ENCODE measurements at regions not wholly inside any gene's neighbourhood (a gene's known extent, or its start where the extent isn't known, plus 50 kb on each side); places are given as distances from the start of the nearest gene placed in this dataset.

DNA sequence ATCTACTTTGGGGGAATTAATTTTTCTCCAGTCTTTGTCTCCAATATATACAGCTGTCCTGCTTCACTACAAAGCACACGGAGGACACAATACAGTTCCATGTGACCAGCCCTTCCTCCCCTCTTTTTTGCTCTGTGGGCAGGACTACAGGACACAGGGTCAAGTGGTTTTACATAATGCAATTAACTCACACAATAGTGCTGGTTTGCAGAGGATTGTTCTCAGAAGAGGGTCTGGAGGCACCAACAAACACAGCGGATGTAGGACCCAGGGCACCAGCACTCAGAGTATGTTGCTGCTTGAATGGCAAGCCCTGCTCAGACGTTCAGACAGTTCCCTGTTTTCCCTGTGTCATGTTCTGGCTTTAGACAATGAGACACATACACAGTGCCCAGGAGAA is 52.0 kb upstream of the NPTX2 start:
- DNase-seq (ENCODE audit: low read depth in 2 of 2), result no peak

DNA sequence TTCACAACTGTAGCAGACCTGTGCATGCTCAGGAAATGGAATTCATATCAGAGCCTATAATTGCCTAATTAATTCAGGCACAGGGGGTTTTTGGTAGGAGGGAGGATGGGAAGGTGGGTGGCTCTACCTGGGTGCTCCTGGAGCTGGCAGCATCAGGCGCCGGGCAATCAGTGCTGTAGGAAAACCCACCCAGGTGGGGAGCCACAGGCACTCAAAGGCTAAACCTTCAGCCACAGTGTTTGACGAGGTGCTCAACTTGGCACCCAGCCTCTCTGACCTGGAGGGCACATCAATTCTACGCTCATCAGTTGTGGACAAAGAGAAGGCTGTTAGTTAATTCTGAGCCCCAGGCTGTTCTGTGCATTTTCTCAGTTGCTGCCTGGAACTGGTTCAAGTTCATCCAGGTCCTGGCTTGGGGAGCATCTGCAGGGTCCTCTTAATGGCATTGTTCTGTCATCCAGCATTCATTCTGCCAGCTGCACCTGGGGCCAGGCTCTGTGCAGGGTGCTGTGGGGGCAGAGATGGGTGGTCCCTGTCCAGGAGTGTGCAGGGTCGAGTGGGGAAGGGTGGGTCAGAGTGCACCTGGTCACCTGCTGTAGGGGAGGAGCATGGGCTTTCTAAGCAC is 54.1 kb upstream of the NPTX2 start:
- DNase-seq (ENCODE audit: low read depth in 2 of 2), result no peak

DNA sequence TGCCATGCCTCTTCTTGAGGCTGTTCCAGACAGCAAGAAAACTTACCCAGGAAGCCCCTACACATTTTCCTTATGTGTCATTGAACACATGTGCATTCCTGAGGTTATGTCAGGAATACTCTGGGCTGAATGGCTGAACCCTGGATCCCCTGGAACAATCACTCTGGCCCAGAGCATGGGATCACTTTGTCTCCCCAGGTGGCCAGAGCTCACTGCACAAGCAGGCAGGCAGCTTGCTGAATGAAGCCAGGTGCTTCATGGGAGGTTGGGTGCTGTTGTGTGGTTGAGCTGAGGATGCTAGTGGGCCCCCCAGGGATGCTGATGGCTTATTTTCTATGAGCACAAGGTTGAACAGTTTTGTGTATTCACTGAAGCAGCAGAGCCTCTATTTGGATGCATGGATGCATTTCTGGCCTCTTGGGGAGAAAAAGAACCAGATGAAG is 54.7 kb upstream of the NPTX2 start:
- no peak for DNase-seq (ENCODE audit: low read depth in 2 of 2)

DNA sequence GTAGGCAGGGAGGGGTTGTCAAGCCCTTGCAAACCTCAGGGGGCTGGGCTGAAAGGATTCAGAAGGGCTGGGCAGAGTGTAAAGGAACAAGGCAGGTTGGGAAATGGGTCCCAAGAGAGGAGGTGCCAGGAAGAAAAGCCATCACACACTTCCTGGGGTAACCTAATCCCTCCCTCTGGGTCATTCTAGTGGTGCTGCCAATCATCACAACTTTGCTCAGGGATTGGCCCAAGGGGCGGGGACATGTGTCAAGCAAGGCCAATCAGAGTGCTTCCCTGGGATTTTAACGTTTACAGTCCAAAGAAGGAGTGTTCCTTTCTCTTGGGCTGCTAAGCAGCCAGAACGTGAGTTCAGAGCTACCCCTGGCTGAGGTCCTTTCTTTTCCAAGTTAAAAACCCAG is 57.1 kb upstream of the NPTX2 start:
- DNase-seq (ENCODE audit: low read depth in 2 of 2), result no peak

DNA sequence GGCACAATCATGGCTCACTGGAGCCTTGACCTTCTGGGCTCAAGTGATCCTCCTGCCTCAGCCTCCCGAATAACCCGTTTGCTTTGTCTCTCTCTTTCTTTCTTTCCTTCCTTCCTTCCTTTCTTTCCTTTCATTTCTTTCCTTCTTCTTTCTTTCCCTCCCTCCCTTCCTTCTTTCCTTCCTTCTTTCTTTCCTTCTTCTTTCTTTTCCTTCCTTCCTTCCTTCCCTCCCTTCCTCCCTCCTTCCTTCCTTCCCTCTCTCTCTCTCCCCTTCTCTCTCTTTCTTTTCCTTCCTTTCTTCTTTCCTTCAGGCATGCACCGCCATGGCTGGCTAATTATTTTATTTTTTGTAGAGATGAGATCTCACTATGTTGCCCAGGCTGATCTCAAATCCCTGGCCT is 57.9 kb upstream of the NPTX2 start:
- DNase-seq (ENCODE audit: low read depth in 2 of 2), result no peak

DNA sequence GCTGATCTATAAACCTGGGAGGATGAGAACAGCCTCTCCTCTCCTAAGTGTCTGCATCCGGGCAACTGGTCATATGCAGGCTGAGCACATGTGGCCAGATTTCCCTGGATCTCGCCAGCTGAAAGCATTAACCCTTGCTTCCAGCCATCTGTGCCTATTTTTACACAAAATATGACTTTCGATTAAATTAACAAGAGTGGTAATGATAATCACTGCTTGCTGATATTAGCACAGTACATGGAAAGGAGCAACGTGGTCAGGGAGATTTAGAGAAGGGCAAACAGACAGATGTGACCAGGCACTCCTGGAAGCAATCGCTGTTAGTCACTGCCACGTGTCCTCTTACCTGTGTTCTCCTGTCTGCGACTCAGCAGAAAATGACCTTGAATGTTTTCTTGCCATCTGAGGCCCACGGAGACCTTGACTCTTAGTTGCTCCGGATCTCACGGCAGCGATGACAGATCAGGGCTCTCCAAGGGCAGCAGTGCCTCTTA is 59.5 kb upstream of the NPTX2 start:
- no peak for DNase-seq (ENCODE audit: low read depth in 2 of 2)

DNA sequence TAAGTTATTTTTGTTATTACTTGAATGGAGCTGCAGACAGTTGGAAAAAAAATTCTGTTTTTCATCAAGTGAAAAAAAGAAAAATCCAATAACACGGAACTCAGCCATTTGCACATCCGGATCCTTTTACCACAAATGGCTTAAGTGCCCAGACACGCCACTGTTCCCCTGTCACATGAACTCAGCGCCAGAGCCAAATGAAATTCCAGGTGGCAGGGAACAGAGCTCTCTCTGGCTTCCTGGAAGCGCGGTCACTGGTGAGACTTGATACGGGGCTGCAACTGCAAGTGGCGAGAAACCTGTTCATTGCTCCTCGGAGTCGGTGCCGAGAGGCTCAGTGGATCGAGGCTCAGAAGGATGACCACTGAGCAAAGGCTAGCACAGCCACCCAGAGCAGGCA is 60.8 kb upstream of the NPTX2 start:
- no peak for DNase-seq (ENCODE audit: low read depth in 2 of 2)

DNA sequence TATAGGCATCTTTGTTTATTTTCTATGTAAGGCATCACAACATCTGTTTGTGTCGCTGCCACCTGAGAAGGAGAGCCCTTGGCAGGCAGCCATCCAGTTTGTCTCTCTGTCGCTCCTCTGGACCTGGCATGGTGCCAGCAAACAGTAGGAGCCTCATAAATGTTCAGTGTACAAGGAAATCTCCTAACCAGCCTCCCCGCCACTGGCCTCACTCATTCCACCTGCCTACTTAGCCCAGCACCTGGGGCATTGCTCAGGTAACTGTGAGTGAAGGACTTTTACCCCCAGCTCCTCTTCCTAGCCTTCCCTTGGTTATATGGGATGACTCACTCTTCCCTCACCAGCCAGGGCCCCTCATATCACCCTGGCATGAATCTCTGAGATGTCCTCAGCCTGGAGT is 61.7 kb upstream of the NPTX2 start:
- DNase-seq (ENCODE audit: low read depth in 2 of 2), result no peak

DNA sequence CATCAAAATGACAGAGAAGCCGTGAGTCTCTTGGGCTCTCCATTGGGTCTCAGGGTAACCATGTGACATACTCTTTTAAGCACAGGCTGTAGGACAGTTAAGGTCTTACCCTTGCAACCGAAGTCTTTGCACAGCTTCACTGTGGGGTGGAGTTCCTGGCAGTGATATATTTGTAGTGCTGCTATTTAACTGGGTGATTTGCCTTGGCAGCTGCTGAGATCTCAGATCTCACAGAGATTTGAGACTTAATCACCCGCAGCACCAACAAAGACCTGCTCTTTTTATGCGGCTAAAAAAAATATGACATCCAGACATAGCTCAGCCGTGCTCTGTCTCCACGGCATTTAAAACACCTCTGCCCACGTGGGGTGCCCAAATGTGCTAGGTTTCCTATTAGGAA is 63.4 kb upstream of the NPTX2 start:
- DNase-seq (ENCODE audit: low read depth in 2 of 2), result no peak

DNA sequence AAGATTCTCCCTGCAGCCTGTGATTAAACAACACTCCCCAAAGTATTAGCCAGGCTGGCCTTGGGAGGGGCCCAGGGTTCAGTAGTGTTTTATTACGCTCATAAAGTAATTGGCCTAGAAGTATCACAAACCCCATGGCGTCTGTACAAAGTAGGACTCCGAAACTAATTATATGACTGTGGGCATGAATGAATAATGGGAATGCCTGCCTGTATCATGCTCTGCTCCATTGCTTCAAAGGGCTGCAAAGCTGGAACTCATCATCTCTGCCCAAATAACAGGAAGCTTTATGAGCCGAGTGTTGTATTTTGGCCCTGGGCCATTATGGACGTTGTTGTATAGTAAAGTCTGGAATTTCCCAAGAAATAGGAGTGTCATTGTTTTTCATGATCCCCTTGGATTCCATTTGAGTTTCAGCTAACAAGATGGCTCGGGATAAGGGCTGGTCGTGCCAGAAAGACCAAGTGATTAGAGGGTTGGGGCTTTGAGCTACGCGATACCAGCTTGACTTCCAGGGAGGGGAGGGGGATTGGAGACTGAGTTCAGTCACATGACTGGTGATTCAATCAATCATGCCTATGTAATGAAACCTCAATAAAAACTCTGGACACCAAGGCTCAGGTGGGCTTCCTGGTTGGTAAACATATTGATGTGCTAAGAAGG is 65.3 kb upstream of the NPTX2 start:
- DNase-seq (ENCODE audit: low read depth in 2 of 2), result no peak

DNA sequence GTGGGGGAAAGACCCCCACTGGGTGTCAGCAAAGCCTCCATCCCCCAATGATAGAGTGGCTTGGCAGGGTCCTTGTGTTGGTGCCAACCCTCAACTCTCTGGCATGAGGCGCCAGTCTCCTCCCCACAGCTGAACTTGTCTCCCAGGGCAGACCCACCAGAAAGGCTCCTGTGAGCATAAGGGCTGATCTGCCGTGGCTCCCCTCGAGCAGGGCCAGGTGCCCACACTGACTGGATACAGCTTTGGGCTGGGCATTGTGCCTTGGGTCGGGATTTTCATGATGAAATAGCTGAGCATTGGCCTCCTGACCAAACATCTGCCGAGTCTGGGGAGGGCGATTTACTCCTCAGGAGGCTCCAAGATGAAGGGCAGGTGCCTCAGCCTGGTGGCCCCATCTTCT is 68.1 kb upstream of the NPTX2 start:
- no peak for DNase-seq (ENCODE audit: low read depth in 2 of 2)

DNA sequence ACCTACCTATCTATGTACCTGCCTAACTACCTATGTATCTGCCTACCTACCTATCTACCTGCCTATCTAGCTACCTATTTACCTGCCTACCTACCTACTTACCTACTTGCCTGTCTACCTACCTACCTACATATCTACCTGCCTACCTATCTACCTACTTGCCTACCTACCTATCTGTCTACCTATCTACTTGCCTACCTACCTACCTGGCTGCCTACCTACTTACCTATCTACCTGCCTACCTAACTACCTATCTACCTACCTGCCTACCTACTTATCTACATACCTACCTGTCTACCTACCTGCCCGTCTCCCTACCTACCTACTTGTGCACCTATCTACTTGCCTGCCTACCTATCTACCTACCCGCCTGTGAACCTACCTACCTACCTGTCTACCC is 68.7 kb upstream of the NPTX2 start:
- no peak for DNase-seq (ENCODE audit: low read depth in 2 of 2)

DNA sequence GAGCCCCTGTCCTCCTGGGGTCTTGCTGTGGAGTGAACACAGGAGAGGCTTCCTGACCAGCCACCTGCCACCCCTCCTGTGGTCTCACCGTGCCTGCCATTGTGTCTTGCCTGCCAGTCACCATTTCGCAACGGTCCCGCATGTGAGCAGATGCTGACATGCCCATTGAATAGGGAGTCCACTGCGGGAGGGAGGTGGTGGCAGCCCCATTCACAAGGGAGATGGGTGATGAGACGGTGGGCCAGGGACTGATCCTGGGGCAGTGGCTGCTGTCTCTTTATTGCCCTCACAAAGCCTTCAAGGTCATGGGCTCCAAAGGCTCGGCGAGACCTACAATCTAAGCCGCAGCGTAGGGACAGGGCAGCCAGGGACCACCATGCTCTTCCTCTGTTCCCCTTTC is 76.0 kb upstream of the NPTX2 start:
- no peak for DNase-seq (ENCODE audit: low read depth in 2 of 2)

DNA sequence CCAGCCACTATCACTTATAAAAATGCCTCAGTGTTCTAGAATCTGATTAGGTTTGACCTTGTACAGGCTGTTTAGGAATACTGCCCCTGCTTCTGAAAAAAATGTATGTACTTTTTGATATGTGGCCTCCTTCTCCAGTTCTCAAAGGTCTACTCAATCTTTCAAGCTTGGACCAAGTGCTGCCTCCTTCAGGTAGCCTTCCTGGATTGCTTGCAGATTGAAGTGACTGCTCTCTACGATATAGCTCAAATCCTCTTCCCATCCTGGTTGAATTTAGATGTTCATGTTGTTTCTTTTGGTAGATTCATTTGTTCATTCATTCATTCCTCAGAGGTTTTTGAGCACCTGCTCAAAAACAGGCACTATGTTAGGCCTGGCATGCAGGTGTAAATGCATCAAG is 77.2 kb upstream of the NPTX2 start:
- no peak for DNase-seq (ENCODE audit: low read depth in 2 of 2)

DNA sequence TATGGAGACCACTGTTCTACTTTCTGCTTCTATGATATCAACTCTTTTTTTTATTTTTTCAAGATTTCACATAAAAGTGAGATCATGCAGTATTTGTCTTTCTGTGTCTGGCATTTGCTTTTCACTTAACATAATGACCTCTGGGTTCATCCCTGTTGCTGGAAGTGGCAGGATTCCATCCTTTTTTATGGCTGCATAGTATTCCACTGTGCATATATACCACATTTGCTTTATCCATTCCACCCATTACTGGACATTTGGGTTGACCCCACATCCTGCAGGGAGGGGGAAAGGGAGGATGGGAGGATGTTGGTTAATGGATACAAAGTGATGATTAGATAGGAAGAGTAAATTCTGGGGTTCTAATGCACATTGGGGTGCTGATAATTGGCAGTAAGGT is 80.3 kb upstream of the NPTX2 start:
- no peak for DNase-seq (ENCODE audit: low read depth in 2 of 2)

DNA sequence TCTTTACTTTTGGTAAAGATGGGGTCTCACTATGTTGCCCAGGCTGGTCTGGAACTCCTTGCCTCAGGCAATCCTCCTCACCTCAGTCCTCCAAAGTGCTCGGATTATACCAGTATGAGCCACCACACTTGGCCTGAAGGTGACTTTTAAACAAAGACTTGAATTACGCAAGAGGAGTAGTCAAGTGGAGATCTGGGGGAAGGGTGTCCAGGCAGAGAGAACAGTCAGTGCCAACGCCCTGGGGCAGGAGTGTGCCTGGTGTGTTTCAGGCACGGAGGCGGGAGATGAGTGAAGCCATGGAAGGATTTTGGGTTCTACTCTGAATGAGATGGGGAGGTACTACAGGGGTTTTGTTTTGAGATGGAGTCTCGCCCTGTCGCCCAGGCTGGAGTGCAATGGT is 82.6 kb upstream of the NPTX2 start:
- no peak for DNase-seq (ENCODE audit: low read depth in 2 of 2)

DNA sequence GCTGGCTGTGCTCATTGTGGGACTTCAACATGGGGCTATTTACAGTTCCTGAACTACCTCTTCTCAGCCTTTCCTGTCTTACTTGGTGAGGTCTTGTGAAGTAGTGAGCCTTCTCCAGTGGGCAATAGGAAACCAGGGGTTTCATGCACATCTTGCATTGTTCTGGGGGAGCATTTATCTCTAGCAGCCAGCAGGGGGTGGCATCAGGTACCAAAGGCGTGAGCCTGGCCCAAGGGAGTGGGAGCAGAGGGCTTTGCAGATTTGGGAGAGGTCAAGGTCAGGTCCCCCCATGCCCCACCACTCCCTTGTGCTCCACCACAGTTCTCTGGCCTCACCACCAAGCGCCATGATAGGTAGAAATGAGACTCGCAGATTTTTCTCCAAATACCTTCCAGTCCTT is 85.4 kb upstream of the NPTX2 start:
- DNase-seq (ENCODE audit: low read depth in 2 of 2), result no peak

DNA sequence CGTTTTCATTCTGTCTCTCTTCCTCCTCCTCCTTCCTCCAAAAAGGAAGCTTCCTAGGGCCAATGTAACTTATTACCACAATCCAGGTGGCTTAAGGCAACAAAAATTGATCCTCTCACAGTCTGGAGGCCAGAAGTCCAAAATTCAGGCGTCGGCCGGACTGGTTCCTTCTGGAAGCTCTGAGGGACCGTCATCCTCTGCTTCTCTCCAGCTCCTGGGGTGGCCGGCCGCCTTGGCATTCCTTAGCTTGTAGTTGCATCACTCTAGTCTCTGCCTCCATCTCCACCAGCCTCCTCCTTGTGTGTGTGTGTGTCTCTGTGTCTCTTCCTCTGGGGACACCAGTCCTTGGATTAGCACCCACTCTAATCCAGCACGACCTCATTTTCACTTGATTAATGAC is 89.0 kb upstream of the NPTX2 start:
- DNase-seq (ENCODE audit: low read depth in 2 of 2), result no peak

DNA sequence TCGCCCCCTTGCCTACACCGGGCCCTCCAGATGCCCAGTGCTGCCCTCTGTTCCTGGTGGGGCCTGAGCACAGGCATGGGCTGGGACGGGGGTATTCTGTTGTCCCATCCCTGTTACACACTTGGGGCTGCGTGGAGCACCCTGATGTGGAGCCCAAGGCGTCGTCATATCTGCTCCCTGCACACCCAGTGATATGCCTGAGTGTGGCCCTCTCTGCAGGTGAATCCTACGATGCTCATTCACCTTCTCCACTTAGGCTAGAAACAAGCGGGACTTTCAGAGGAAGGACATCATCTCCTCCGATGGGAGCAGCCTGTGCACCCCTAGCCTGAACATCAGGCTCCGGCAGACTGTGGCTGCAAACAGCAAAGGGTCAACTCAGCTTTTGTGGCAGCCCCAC is 91.0 kb upstream of the NPTX2 start:
- DNase-seq (ENCODE audit: low read depth in 2 of 2), result no peak

DNA sequence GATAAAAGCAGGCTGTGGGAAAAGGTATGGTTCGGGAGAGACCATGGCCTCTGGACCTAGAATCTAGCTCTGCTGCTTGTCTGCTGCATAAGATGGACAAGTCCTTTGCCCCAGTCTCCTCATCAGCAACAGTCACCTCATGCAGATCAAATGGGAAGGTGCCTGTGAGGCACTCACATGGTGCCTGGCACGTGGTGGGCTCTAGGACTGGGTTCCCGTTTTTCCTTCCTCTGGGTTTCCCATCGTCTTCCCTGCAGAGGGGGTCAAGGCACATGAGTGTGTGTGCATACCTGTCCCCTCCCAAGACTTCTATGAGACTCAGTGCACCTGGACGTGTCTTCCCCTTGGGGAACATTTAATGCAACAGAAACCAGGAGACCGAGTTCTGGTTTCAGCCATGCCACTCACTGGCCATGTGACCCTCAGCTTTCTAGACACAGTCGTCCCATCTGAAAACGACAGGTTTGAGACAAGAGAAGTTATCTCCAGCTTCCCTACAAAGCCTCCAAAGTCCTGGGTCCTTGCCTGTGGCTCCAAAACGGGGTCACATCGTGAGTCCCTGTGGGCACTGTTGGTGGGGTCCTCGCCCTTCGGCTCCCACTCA is 95.9 kb upstream of the NPTX2 start:
- no peak for DNase-seq (ENCODE audit: low read depth in 2 of 2)

DNA sequence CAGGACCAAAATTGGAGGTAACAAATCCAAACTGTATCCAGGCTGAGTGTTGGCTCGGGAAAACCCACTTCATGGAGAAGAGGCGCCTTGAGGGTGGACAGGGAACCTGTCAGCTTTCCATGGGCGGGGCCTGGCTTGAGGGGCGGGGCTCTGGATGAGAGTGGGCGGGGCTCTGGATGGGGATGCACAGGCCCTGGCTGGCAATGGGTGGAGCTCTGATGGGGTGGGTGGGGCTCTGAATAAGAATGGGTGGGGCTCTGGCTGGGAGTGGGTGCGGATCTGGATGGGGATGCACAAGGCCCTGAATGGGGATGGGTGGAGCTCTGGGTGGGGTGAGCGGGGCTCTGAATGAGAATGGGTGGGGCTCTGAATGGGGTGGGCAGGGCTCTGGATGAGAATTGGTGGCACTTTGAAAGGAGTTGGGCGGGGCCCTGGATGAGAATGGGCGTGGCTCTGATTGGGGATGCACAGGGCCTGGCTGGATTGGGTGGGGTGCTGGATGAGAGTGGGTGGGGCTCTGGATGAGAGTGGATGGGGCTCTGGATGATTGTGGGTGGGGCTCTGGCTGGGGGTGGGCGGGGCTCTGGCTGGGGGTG is 96.6 kb upstream of the NPTX2 start:
- peak in 1 of 2 donors; percentile 1 for DNase-seq (ENCODE audit: low read depth in 2 of 2)

DNA sequence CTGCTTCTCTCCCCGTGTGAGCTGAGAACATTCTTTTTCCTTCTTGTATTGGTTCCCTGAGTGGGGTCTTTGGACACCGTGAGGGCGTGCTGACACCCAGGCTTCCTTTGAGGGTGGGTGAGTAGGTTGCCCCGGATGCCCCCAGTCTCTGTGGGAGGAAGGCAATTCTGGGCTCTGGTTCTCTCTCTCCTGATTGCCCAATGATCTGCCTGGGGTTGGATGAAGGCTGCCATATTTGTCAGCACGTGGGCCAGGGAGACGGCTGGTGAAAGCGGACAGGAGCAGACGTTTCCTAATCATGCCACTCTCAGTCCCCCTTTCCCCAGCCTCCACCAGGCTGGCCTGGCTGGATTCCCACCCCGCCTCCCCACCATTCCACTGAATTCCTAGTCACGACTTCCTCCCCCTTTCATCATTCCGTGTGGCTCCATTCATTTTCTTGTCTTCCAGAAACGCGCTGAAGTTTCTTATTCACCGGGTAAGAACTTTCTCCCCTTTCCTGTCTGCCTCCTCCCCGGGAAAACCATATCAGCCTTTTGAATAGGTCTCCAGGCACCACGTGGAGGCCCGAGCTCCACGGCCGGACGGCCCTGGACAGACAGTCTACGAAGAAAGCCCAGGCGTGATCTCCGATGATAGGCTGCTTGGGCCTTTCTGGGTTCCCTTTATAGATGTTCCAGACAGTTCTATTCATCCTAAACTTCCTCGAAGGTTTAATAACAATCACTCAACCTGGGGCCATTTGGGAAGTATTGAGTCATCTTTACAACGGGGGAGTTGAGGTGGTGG is 98.7 kb upstream of the NPTX2 start:
- no peak for DNase-seq (ENCODE audit: low read depth in 2 of 2)

All from stimulated activated CD4-positive, alpha-beta T cell treated with anti-CD3 and anti-CD28 coated beads, Interleukin-15, amount 100 ng/mL, for 48 hours (primary cell).